ENCODE measurements at regions not wholly inside any gene's neighbourhood (a gene's known extent, or its start where the extent isn't known, plus 50 kb on each side); places are given as distances from the start of the nearest gene placed in this dataset.

DNA sequence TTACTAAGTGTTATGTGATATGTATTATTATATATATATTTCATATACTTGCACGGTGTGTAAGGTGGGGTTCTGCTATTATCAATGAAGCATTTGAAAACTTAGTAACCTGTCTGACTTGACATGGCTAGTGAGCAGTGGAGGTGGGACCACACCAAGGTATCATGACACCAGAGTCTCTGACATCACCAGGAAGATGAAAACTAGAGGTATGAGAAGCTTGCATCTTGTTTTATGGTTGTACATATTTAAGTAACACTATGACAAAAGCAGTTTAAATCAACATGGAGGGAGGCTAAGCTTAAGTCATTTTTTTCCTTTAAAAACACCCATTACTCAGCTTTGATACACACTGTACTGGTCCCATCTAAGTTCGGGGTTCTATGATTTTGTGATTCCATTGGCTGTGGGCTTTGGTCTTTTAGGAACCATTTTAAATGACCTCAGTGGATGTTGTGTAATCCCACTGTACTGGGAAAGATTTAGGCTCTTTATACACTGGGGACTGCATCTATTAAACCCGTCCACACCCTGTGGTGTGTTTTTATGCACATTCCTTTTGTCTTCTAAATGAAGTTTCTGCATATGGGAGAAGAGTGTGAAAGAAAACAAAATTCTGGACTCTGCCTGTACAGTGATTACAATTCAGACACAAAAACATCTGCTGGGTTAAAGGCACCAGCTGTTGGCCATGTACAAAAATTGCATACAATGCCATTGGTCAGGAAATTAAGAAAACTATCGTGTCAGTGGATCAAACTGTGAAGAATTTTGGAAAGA lies 570.6 kb downstream of the SPRY1 start:
- Mint-ChIP-seq H3K27me3 (no peaks in the 10 kb centered on the region), H3K4me3 (no peak overlapping the region), H3K9me3 (no peaks in the 10 kb centered on the region), H3K36me3 (ENCODE audit: low read depth) (no peaks in the 10 kb centered on the region), H3K4me1 (no peaks in the 10 kb centered on the region), H3K27ac (no peak overlapping the region)
- ChIA-PET POLR2A (no interaction called here), CTCF (interaction anchor here (0.8 kb wide), 1 partner anchor 10 kb away, joined by 8 read pairs; no protein-coding TSS in a partner anchor)
- DNase-seq, result no peak

DNA sequence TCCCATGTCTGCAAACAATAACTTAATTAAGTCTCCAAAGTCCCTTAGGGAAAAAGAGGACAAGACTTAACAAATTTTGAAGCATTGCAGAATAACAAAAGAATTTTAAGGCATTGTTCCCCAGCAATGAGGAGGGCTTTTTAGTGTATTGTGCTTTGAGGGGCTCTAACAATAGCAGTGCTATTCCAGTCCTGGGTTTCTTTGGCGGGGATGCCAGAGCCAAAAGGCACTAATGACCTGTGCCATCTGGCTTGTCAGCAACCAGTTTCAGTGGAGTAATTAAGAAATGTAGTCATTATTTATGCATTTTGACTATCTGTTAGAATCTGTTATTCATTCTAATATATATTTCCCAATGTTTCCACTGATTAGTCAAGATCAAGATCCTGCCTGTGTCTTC lies 575.4 kb downstream of the SPRY1 start:
- ChIA-PET CTCF (no interaction called here), POLR2A (no interaction called here)
- H3K27ac Mint-ChIP-seq, result no peak overlapping the region
- no peaks in the 10 kb centered on the region for H3K36me3 Mint-ChIP-seq (ENCODE audit: low read depth)
- no peaks in the 10 kb centered on the region for H3K4me1 Mint-ChIP-seq
- no peak for DNase-seq
- H3K4me3 Mint-ChIP-seq, result no peak overlapping the region
- H3K9me3 Mint-ChIP-seq, result no peaks in the 10 kb centered on the region
- no peaks in the 10 kb centered on the region for H3K27me3 Mint-ChIP-seq

DNA sequence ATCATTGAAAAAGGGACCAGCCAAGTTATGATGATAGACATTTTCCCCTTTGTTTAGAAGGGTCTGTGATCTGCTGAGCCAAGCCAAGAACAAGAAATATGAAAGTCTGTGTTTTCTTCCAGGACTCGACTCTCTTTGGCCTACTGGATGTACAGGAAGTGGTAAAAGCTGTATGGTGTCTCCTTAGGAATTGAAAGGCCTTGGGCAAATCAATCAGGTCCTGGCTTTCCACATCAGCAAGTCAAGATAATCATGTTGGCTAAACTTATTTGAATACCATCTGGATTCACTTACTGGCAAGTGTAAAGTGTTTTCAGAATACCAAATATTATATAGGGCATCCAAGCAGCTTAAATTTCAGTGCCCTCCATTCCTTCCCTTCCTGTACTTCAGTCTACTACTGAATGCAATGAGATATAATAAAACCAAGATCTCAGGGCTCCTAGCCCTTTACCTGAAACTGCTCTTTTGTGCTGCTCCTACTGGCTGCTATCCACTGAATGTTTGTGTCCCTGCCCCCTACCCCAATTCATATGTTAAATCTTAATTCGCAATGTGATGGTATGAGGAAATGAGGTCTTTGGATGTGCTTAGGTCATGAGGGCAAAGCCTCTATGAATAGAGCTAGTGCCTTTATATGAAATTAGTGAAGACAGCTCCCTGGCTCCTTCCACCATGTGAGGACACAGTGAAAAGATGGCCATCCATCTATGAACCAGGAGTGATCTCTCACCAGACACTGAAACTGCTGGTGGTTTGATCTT lies 578.0 kb downstream of the SPRY1 start:
- CTCF ChIA-PET, result no interaction called here
- Mint-ChIP-seq H3K27ac (no peak overlapping the region), H3K36me3 (ENCODE audit: low read depth) (no peaks in the 10 kb centered on the region)

DNA sequence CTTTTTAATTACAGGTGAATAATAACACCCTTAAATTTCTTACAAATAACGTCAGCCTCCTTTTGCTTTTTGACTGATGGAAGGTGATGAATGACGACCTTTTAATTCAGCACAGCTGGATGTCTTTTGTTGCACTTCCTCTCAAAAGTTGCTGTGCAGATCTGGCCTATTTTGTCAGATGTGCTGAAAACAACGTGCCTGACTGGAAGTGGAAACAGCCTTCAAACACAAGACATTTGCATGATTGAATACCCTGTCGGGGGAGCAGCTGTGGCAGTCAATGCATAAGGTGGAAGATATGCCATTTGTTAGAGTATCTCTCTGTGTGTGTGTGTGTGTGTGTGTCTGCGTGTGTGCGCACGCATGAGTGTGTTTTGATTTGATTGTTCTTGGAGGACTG lies 579.7 kb downstream of the SPRY1 start:
- DNase-seq, result no peak
- H3K4me3 Mint-ChIP-seq, result no peak overlapping the region
- H3K36me3 Mint-ChIP-seq (ENCODE audit: low read depth), result no peaks in the 10 kb centered on the region
- H3K4me1 Mint-ChIP-seq, result no peaks in the 10 kb centered on the region
- no peaks in the 10 kb centered on the region for H3K9me3 Mint-ChIP-seq
- H3K27ac Mint-ChIP-seq, result no peak overlapping the region
- POLR2A ChIA-PET, result no interaction called here
- CTCF ChIA-PET, result no interaction called here
- no peaks in the 10 kb centered on the region for H3K27me3 Mint-ChIP-seq

More for the DNA sequence above, 578.0 kb downstream of the SPRY1 start:
- DNase-seq, result no peak
- Mint-ChIP-seq H3K4me3 (no peak overlapping the region), H3K4me1 (no peaks in the 10 kb centered on the region), H3K27me3 (no peaks in the 10 kb centered on the region), H3K9me3 (no peaks in the 10 kb centered on the region)
- POLR2A ChIA-PET, result no interaction called here

DNA sequence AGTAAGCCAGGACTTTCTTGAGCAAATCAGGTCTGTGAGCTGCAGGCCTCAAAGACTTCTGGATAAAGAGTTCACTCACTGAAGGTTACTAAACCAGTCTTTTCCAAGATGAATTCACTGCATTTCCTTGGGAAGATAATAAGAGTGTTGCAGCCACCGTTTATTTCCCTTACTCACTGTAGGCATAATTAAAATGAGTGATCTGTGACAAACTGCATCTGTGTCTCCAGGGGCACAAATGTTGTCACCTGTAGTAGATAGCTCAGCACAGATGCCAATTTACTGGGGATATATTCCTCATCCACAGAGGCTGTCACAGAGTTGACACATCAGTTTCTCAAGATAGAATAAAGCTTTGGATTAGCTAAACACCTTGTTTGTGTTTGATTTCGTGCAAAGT lies 580.2 kb downstream of the SPRY1 start:
- Mint-ChIP-seq H3K4me3 (no peak overlapping the region), H3K27ac (no peak overlapping the region), H3K4me1 (no peaks in the 10 kb centered on the region), H3K36me3 (ENCODE audit: low read depth) (no peaks in the 10 kb centered on the region), H3K27me3 (no peaks in the 10 kb centered on the region), H3K9me3 (no peaks in the 10 kb centered on the region)
- POLR2A ChIA-PET, result no interaction called here
- CTCF ChIA-PET, result no interaction called here
- no peak for DNase-seq

DNA sequence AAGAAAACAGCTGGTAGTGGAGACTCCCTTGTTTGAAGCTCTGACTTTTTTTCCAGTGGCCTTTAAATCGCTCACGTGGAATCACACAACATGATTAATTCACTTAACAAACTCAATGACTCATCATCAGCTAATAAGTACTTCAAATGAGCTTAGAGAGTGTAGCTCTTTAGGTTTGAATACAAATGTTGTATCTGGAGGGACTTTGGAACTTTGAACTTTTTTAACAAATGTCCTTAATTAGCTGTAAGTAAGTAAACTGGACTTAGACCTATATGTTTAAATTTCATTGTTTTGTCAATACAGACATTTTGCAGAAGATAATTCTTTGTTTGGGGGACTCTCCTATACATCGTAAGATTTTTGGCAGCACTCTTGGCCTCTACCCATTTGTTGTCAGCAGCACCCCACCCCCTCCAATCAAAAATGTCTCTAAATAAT lies 581.1 kb downstream of the SPRY1 start:
- no peak overlapping the region for H3K4me3 Mint-ChIP-seq
- H3K27ac Mint-ChIP-seq, result no peak overlapping the region
- DNase-seq, result no peak
- POLR2A ChIA-PET, result no interaction called here
- no peaks in the 10 kb centered on the region for H3K4me1 Mint-ChIP-seq
- H3K27me3 Mint-ChIP-seq, result no peaks in the 10 kb centered on the region
- CTCF ChIA-PET, result no interaction called here
- H3K9me3 Mint-ChIP-seq, result no peaks in the 10 kb centered on the region
- no peaks in the 10 kb centered on the region for H3K36me3 Mint-ChIP-seq (ENCODE audit: low read depth)

DNA sequence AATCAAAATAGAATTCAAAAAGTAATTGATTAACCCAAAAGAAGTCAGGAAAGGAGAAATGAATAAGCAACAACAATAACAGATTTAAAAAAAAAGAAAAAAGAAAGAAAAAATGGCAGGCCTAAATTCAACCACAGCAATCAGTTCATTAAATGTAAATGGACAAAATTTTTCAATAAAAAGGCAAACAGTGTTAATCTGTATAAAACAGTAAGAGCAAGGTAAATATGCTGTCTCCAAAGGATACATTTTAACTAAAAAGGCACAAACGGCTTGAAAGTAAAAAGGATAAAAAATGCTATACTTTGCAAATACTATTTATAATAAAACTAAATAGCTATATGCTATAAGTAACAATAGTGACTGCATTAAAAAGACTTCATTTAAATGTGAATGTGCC lies 582.0 kb downstream of the SPRY1 start:
- CTCF ChIA-PET, result no interaction called here
- Mint-ChIP-seq H3K27ac (no peak overlapping the region), H3K4me1 (no peaks in the 10 kb centered on the region), H3K4me3 (no peak overlapping the region), H3K27me3 (no peaks in the 10 kb centered on the region), H3K36me3 (ENCODE audit: low read depth) (no peaks in the 10 kb centered on the region), H3K9me3 (no peaks in the 10 kb centered on the region)
- DNase-seq, result no peak
- POLR2A ChIA-PET, result no interaction called here

DNA sequence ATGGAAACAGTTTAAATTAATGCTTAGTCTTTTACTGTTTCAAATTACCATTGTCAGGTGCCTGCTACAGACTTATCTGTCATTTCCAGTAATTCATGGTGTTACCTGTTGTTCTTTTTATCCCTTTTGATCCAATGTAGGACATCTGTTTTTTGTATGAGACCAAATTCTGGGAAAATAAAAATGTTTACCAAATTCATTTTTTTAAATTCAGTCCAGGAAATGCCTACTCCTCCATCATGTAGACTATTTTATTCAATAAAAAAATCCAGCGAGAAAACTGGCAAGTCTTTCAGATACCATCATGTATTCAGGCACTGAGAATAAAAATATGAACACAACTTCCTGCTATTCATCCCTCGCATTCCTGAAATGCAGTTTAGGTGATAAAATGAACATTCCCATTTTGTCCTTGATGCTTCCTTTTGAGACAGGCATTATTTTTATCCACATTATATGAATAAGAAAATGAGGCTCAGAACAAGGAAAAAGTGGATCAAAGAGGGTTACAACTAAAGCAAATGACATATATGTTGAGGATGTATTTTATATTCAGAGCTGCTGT lies 584.2 kb downstream of the SPRY1 start:
- no peaks in the 10 kb centered on the region for H3K9me3 Mint-ChIP-seq
- CTCF ChIA-PET, result no interaction called here
- no peaks in the 10 kb centered on the region for H3K36me3 Mint-ChIP-seq (ENCODE audit: low read depth)

DNA sequence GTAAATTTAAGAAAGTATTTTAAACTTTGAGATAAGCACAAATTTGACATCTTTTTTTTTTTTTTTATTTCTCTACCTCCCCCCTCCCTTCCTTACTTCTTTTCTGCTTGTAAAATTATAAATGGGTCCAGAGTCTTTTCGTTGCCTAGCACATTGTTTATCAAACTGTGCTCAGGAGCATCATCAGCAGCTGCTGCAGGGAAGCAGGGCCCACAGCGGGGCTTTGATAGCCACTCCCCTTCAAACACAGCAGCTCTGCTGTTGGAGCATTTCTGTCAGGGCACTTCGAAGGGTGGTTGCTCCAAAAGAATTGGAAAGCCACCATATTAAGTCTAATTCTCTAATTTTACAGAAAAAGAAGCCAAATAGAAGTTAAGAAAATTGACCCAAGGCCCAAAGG lies 588.3 kb downstream of the SPRY1 start:
- no peaks in the 10 kb centered on the region for H3K4me1 Mint-ChIP-seq
- H3K27ac Mint-ChIP-seq, result no peak overlapping the region
- no peak overlapping the region for H3K4me3 Mint-ChIP-seq
- H3K27me3 Mint-ChIP-seq, result peaks cover 2% of the 10 kb centered on the region
- H3K9me3 Mint-ChIP-seq, result no peaks in the 10 kb centered on the region
- POLR2A ChIA-PET, result no interaction called here
- no peaks in the 10 kb centered on the region for H3K36me3 Mint-ChIP-seq (ENCODE audit: low read depth)
- CTCF ChIA-PET, result interaction anchor here (0.6 kb wide), 1 partner anchor 131 kb away, joined by 3 read pairs; no protein-coding TSS in a partner anchor
- DNase-seq, result no peak

More for the DNA sequence above, 584.2 kb downstream of the SPRY1 start:
- no peak overlapping the region for H3K27ac Mint-ChIP-seq
- DNase-seq, result no peak
- H3K4me1 Mint-ChIP-seq, result no peaks in the 10 kb centered on the region
- no peak overlapping the region for H3K4me3 Mint-ChIP-seq
- no peaks in the 10 kb centered on the region for H3K27me3 Mint-ChIP-seq
- POLR2A ChIA-PET, result no interaction called here

DNA sequence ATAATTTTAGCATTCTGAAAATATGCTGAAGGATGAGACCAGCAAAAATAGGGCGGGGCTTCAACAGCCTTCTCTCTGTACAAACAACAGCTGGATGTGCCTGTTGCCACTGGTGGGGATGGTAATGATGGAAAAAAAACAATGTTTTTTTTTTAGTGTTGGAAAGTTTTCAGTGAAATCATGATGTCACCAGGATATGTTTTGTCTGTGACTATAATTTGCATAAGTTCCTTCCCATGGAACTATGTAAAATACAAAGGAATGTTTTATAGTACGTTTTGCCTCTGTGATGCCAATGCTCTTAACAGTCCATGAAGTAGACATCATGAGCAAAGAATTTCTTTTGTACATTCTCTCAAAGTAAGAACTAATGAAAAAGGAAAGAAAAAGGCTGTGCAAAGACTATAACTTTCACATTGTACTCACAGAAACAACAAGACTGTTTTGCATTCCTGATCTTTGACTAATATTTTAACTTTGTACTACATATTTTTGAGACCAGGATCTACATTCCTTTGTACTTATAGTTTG lies 589.7 kb downstream of the SPRY1 start:
- Mint-ChIP-seq H3K4me1 (no peaks in the 10 kb centered on the region), H3K27ac (no peak overlapping the region), H3K27me3 (peaks cover 2% of the 10 kb centered on the region), H3K9me3 (no peaks in the 10 kb centered on the region), H3K4me3 (no peak overlapping the region), H3K36me3 (ENCODE audit: low read depth) (no peaks in the 10 kb centered on the region)
- POLR2A ChIA-PET, result no interaction called here
- CTCF ChIA-PET, result no interaction called here
- no peak for DNase-seq

DNA sequence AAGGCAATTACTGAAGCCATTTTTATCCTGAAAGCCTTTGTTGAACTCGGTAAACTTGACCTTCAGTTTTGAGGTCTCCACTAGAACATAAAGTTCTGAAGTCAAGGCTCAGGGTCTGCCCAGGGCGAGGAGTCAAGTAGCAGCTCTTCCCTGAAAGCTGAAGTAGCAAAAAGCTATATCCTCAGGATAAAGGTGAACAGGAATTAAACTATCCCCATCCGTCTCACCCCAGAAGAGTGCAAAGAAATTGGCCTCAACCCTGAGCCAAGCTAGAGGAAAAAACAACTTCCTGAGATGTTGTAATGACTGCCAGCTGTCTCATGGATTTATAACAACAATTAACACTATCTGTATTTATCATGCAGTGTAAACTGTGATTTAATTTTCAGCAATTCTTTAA lies 590.8 kb downstream of the SPRY1 start:
- H3K27ac Mint-ChIP-seq, result no peak overlapping the region
- no peaks in the 10 kb centered on the region for H3K9me3 Mint-ChIP-seq
- H3K4me1 Mint-ChIP-seq, result no peaks in the 10 kb centered on the region
- ChIA-PET CTCF (no interaction called here), POLR2A (no interaction called here)
- DNase-seq, result no peak
- no peak overlapping the region for H3K4me3 Mint-ChIP-seq
- H3K27me3 Mint-ChIP-seq, result peaks cover 2% of the 10 kb centered on the region
- no peaks in the 10 kb centered on the region for H3K36me3 Mint-ChIP-seq (ENCODE audit: low read depth)

DNA sequence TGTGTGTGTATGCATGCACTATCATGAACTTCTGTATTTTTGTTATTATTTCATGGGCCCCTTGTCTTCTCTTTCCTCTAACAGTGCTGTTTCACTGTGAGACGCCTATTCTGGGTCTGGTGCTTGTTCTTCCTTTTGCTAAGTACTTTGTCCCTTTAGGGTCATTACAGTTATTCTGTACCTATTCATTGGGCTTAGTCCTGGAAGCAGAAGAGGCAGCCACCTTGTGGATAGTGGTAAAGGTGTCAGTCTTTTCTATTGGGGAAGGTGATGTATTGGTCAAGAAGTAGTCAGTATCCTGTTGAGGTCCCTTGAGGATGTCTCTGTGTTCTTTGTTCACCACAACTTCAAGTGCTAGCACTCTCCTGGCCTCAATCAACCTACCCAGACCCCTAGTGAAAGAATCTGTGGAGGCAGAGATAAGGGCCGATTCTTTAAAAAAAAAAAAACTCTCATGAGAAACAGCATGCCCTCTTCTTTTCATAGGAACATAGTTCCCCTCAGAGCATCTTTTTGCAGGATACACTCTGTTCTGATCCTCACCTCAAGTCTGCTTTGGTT lies 593.8 kb downstream of the SPRY1 start:
- Mint-ChIP-seq H3K36me3 (ENCODE audit: low read depth) (no peaks in the 10 kb centered on the region), H3K27me3 (peaks cover 2% of the 10 kb centered on the region), H3K27ac (no peak overlapping the region), H3K4me1 (no peaks in the 10 kb centered on the region), H3K9me3 (no peaks in the 10 kb centered on the region), H3K4me3 (no peak overlapping the region)
- POLR2A ChIA-PET, result no interaction called here
- DNase-seq, result no peak
- CTCF ChIA-PET, result no interaction called here

DNA sequence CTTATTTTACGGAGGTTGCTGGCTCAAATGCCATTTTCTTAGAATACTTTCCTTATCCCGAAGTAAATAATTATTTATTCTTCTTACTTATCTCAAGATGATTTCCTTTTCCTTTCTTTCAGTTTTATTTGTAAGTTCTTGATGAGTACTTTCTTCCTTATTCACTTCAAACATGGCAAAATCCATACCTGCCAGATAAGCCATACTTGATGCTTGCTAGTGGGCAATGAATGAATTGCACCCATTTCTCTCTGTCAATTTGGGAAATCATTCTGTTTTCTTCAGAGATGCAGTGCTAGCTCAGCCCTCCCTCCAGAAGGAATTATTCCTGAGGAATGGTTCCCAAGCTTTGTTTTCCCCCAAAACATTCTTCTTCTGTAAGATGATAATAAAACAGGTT lies 598.3 kb downstream of the SPRY1 start:
- H3K27me3 Mint-ChIP-seq, result no peaks in the 10 kb centered on the region
- H3K9me3 Mint-ChIP-seq, result no peaks in the 10 kb centered on the region
- H3K27ac Mint-ChIP-seq, result no peak overlapping the region
- ChIA-PET POLR2A (interaction anchor here (0.6 kb wide), 1 partner anchor 21 kb away, joined by 3 read pairs; no protein-coding TSS in a partner anchor), CTCF (no interaction called here)
- no peaks in the 10 kb centered on the region for H3K4me1 Mint-ChIP-seq
- H3K36me3 Mint-ChIP-seq (ENCODE audit: low read depth), result no peaks in the 10 kb centered on the region
- DNase-seq, result no peak
- no peak overlapping the region for H3K4me3 Mint-ChIP-seq
